ENCODE measurements at regions not wholly inside any gene's neighbourhood (a gene's known extent, or its start where the extent isn't known, plus 50 kb on each side); places are given as distances from the start of the nearest gene placed in this dataset.

GRCh38 chr4:144356941-144357381, 216.4 kb upstream of the GYPA start:
- Histone ChIP-seq H3K4me3 (ENCODE audit: extremely low read depth in 1 of 4, insufficient read depth in 2 of 4, low read depth in 3 of 4, low read length in 4 of 4) (peak overlapping the region in 1 of 4 experiments; percentile 46; a peak in 3 of 8 replicates), H3K36me3 (ENCODE audit: control insufficient read depth in 2 of 4, insufficient read depth in 4 of 4, low read length in 3 of 4) (no peaks in the 10 kb centered on the region), H3K4me2 (ENCODE audit: insufficient read depth in 1 of 2, low read depth in 2 of 2, low read length in 2 of 2) (peak overlapping the region; percentile 60 to 63), H2BK12ac (ENCODE audit: low read depth, low read length) (no peak overlapping the region), H2BK5ac (ENCODE audit: low read depth, low read length) (0 out of 2 replicates have a peak overlapping the region, but pooled peaks have one; percentile 72), H4K8ac (ENCODE audit: extremely low read depth, insufficient read depth, low read length) (no peak overlapping the region), H3K4ac (replicated peaks; ENCODE audit: insufficient read length, low read depth, low read length) (no peak overlapping the region), H3K79me2 (ENCODE audit: control insufficient read depth in 1 of 2, insufficient read depth in 2 of 2, low read length in 2 of 2) (no peaks in the 10 kb centered on the region), H3K79me1 (ENCODE audit: low read depth, low read length) (no peaks in the 10 kb centered on the region), H3K27ac (ENCODE audit: low read depth, low read length) (no peak overlapping the region), H3K27me3 (replicated peaks in 1 of 4; ENCODE audit: control insufficient read depth in 3 of 4, extremely low read depth in 1 of 4, insufficient read depth in 3 of 4, low read length in 3 of 4) (no peaks in the 10 kb centered on the region), H3K9ac (replicated peaks in 1 of 4; ENCODE audit: extremely low read depth in 1 of 4, low read depth in 3 of 4, low read length in 3 of 4) (peak overlapping the region in 1 of 4 experiments; percentile 54; a peak in 1 of 7 replicates), H2BK15ac (ENCODE audit: low read length) (no peak overlapping the region), H3K4me1 (replicated peaks in 1 of 4; ENCODE audit: control insufficient read depth in 3 of 4, insufficient read depth in 4 of 4, low read length in 3 of 4) (peaks cover 2 to 28% (median 18%) of the 10 kb centered on the region in 4 experiments; a peak in 6 of 7 replicates), H4K5ac (ENCODE audit: insufficient read length, low read depth, low read length) (peak overlapping the region; percentile 47), H3K23ac (ENCODE audit: insufficient read length) (no peak overlapping the region), H3K23me2 (ENCODE audit: low read depth, low read length) (no peaks in the 10 kb centered on the region), H3K9me3 (ENCODE audit: insufficient read depth in 2 of 2, low read depth in 1 of 2, low read length in 1 of 2) (no peaks in the 10 kb centered on the region), H4K91ac (replicated peaks; ENCODE audit: insufficient read length, low read length) (no peak overlapping the region), H3K56ac (replicated peaks; ENCODE audit: insufficient read length, low read depth, low read length) (no peak overlapping the region), H2BK20ac (ENCODE audit: low read length) (no peak overlapping the region), H3K18ac (ENCODE audit: extremely low read depth, low read length) (0 out of 2 replicates have a peak overlapping the region, but pooled peaks have one; percentile 41), H2AFZ (ENCODE audit: low read length) (peak overlapping the region; percentile 96), H4K20me1 (replicated peaks in 1 of 2; ENCODE audit: control insufficient read depth in 1 of 2, insufficient read depth in 2 of 2, low read length in 2 of 2) (no peaks in the 10 kb centered on the region), H3K14ac (ENCODE audit: insufficient read length) (no peak overlapping the region), H2BK120ac (replicated peaks; ENCODE audit: low read depth, low read length) (peak overlapping the region; percentile 29), H2AK5ac (ENCODE audit: low read depth, low read length) (no peak overlapping the region)
- 13% methylated on average over 9 of the region's 9 CpGs; no CpG with 5 or more reads in 1 of the 2 experiments for WGBS, 2 experiments (ENCODE audit: extremely low coverage in 1 of 2, insufficient coverage in 1 of 2, insufficient read length in 1 of 2, insufficient replicate concordance in 2 of 2, low coverage in 1 of 2, low lambda C conversion rate in 2 of 2, missing lambda C conversion rate in 1 of 2)
- ChIA-PET POLR2A (ENCODE audit: partially characterized antibody) (no interaction called here), CTCF (ENCODE audit: partially characterized antibody) (interaction anchor here (0.9 to 2.8 kb wide), 5 partner anchors 10 to 704 kb away, joined by 3 to 10 read pairs (median 3); no protein-coding TSS in a partner anchor)
- DNase-seq (ENCODE audit: low read depth in 1 of 2, low spot score in 2 of 2) (no peak), FAIRE-seq (peak; percentile 28)
- TF ChIP-seq CREB1 (IDR thresholded peaks at IDR 0.05), result 0 out of 2 replicates have a peak, but pooled peaks have one; percentile 23
- TF ChIP-seq RAD21 (IDR thresholded peaks at IDR 0.05 in 1 of 2, conservative IDR thresholded peaks at IDR 0.05 in 1 of 2; ENCODE audit: low read depth in 2 of 2, low read length in 2 of 2), result no peak
- no peak for TF ChIP-seq TBP (IDR thresholded peaks at IDR 0.05; ENCODE audit: low read depth, low read length)

Data from H1 (cell line).